CD4-positive, alpha-beta T cell (primary cell): ENCODE measurements at regions not wholly inside any gene's neighbourhood (a gene's known extent, or its start where the extent isn't known, plus 50 kb on each side); places are given as distances from the start of the nearest gene placed in this dataset.

Source experiments
- ATAC-seq: fragments of 200-7000 bp; cut with Tn5 transposase; one replicate; pipeline ENCODE4 v1.10.0; 2022; ENCODE audit warnings: mild to moderate bottlenecking; ENCODE audit not compliant: poor library complexity
- CTCF ChIA-PET: fragments of 350-600 bp; sonication (Branson Sonifier 250); formaldehyde crosslinking; loops from one replicate; lab custom pipeline; 2021; ENCODE audit warnings: antibody characterized with exemption, inconsistent platforms; lab: Charles Lee
- POLR2A ChIA-PET: fragments of 350-600 bp; sonication (Branson Sonifier 250); formaldehyde crosslinking; loops from one replicate; lab custom pipeline; 2021; ENCODE audit warnings: antibody characterized with exemption, inconsistent platforms; lab: Charles Lee
- DNase-seq, 14 experiments: peaks; one replicate each; pipeline ENCODE4 v3.0.0-alpha.2; 2013 to 2020; ENCODE audit warnings: mixed read lengths in 2 of 14
- H3K27ac ChIP-seq, 2 donors: one replicate each; pipeline versions ENCODE4 v1.5.1 to v1.7.0; 2013; ENCODE audit warnings: low read length in 2 of 2, low read depth in 1 of 2, mild to moderate bottlenecking in 1 of 2
- H3K27me3 ChIP-seq, 2 experiments: 1 replicate in 1 of 2; 2 replicates in 1 of 2; pipeline versions ENCODE4 v1.6.1 to v1.7.0; 2013; ENCODE audit warnings: low read length in 2 of 2, control low read depth in 1 of 2, mild to moderate bottlenecking in 1 of 2, moderate library complexity in 1 of 2; ENCODE audit not compliant: insufficient read depth in 2 of 2, control insufficient read depth in 1 of 2
- H3K36me3 ChIP-seq: one replicate; pipeline ENCODE4 v1.6.1; 2013; ENCODE audit warnings: low read length, control low read depth; ENCODE audit not compliant: insufficient read depth
- H3K4me1 ChIP-seq: one replicate; pipeline ENCODE4 v1.6.1; 2013; ENCODE audit warnings: low read length, control low read depth; ENCODE audit not compliant: insufficient read depth
- H3K4me3 ChIP-seq: one replicate; pipeline ENCODE4 v1.5.1; 2013; ENCODE audit warnings: mild to moderate bottlenecking, low read length, moderate library complexity
- H3K9me3 ChIP-seq, 2 experiments: 1 replicate in 1 of 2; 2 replicates in 1 of 2; pipeline versions ENCODE4 v1.6.1 to v1.7.0; 2013; ENCODE audit warnings: low read length in 2 of 2, mild to moderate bottlenecking in 2 of 2, control low read depth in 1 of 2, moderate library complexity in 1 of 2; ENCODE audit not compliant: control insufficient read depth in 1 of 2, insufficient read depth in 1 of 2
- H3K27ac Mint-ChIP-seq: one replicate; pipeline ENCODE4 v1.8.0; 2020; ENCODE audit warnings: mixed read lengths
- H3K27me3 Mint-ChIP-seq: one replicate; pipeline ENCODE4 v1.8.0; 2021; ENCODE audit warnings: mixed read lengths
- H3K36me3 Mint-ChIP-seq: one replicate; pipeline ENCODE4 v1.8.0; 2021; ENCODE audit warnings: low read depth, mixed read lengths
- H3K4me1 Mint-ChIP-seq: one replicate; pipeline ENCODE4 v1.8.0; 2021; ENCODE audit warnings: low read depth, mixed read lengths
- H3K4me3 Mint-ChIP-seq: one replicate; pipeline ENCODE4 v1.8.0; 2020; ENCODE audit warnings: mild to moderate bottlenecking, mixed read lengths
- H3K9me3 Mint-ChIP-seq: one replicate; pipeline ENCODE4 v1.8.0; 2020; ENCODE audit warnings: mixed read lengths
- intact Hi-C, 2 experiments: fragments of 100-400 bp; cut with DNase I in 1 of 2; cut with micrococcal nuclease in 1 of 2; formaldehyde crosslinking; loops; one replicate each; pipeline versions ENCODE4 v1.15.1 to v1.9.0; 2023 to 2025; cut with DNase I, micrococcal nuclease
- TF ChIP-seq, protein P1 (sequence below): fragments of 200-600 bp; IDR thresholded peaks from one replicate; pipeline ENCODE4 v1.8.0; 2022; ENCODE audit warnings: antibody characterized with exemption, mild to moderate bottlenecking

DNA sequence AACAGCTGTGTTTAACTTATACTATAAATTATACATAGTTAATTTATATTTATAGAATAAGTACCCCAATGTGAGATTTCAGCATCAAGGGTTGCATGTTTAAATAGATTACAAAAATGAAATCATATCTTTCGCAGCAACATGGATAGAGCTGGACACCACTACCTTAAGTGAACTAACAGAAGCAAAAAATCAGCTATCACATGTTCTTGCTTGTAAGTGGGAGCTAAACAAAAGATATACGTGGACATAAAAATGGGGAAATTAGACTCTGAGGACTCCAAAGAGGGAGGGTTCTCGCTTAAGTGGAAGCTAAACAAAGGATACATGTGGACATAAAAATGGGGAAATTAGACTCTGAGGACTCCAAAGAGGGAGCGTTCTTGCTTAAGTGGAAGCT lies 626.5 kb upstream of the DPPA4 start:
- H3K9me3 ChIP-seq: no peaks in the 10 kb centered on the region
- no peaks in the 10 kb centered on the region for H3K9me3 Mint-ChIP-seq
- no peak overlapping the region for H3K27ac ChIP-seq
- H3K27me3 ChIP-seq: no peaks in the 10 kb centered on the region
- DNase-seq: no peak
- peaks cover 6% of the 10 kb centered on the region for H3K4me1 Mint-ChIP-seq
- H3K27me3 Mint-ChIP-seq: no peaks in the 10 kb centered on the region
- intact Hi-C loops: no loop called here
- CTCF ChIA-PET: no interaction called here
- ATAC-seq: no peak
- H3K4me3 ChIP-seq: no peak overlapping the region
- H3K36me3 ChIP-seq: no peaks in the 10 kb centered on the region
- TF ChIP-seq, protein P1, sequence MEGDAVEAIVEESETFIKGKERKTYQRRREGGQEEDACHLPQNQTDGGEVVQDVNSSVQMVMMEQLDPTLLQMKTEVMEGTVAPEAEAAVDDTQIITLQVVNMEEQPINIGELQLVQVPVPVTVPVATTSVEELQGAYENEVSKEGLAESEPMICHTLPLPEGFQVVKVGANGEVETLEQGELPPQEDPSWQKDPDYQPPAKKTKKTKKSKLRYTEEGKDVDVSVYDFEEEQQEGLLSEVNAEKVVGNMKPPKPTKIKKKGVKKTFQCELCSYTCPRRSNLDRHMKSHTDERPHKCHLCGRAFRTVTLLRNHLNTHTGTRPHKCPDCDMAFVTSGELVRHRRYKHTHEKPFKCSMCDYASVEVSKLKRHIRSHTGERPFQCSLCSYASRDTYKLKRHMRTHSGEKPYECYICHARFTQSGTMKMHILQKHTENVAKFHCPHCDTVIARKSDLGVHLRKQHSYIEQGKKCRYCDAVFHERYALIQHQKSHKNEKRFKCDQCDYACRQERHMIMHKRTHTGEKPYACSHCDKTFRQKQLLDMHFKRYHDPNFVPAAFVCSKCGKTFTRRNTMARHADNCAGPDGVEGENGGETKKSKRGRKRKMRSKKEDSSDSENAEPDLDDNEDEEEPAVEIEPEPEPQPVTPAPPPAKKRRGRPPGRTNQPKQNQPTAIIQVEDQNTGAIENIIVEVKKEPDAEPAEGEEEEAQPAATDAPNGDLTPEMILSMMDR: no peak
- H3K36me3 Mint-ChIP-seq: no peaks in the 10 kb centered on the region
- POLR2A ChIA-PET: no interaction called here
- no peak overlapping the region for H3K27ac Mint-ChIP-seq
- H3K4me1 ChIP-seq: no peaks in the 10 kb centered on the region
- H3K4me3 Mint-ChIP-seq: no peak overlapping the region

DNA sequence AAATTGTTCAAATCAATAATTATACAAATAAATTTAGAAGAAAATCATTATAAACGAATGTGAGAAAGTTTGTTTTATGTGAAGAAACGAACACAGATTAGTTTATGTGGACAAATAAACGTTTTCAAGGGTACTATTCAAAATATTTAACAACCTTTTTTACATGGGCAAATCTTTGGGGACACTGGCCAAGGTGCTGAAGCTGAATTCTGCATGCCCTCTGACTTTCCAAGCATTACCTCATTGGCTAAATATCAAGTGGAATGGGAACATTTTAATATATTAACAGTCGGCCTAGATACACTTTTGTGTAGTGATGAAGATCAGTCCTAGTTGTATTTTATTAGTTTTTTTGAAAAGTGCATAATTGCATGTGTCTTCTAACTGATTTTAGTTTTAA lies 636.4 kb upstream of the DPPA4 start:
- H3K9me3 Mint-ChIP-seq: no peaks in the 10 kb centered on the region
- no peak overlapping the region for H3K27ac Mint-ChIP-seq
- TF ChIP-seq, protein P1: no peak
- no peak overlapping the region for H3K4me3 Mint-ChIP-seq
- Histone ChIP-seq H3K9me3 (peaks cover 0 to 3% of the 10 kb centered on the region in 2 experiments), H3K27ac (no peak overlapping the region), H3K4me1 (no peaks in the 10 kb centered on the region), H3K36me3 (no peaks in the 10 kb centered on the region), H3K27me3 (no peaks in the 10 kb centered on the region), H3K4me3 (no peak overlapping the region)
- POLR2A ChIA-PET: no interaction called here
- H3K4me1 Mint-ChIP-seq: no peaks in the 10 kb centered on the region
- ATAC-seq (no peak), DNase-seq (no peak)
- CTCF ChIA-PET: no interaction called here
- intact Hi-C loops: no loop called here
- H3K36me3 Mint-ChIP-seq: no peaks in the 10 kb centered on the region
- no peaks in the 10 kb centered on the region for H3K27me3 Mint-ChIP-seq

DNA sequence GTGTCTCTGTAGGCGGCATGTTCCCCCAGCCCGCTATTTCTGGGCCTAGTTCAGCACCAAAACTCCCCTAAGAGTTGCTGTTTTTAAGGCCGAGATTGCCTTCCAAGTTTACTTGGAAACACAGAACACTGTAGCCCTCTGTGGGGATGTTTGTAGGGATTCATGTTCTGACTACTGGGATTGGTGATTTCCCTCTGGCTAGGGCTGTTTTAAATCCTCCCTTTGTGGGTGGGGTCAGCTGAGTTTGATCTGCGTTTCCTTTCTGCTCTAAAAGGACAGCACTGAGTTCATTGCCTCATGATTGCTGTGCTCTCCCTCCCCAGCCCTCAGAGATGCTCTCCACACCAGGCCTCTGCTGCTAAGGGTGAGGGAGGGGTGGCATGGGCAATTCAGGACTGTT lies 640.6 kb upstream of the DPPA4 start:
- ChIA-PET CTCF (no interaction called here), POLR2A (no interaction called here)
- Mint-ChIP-seq H3K4me3 (no peak overlapping the region), H3K9me3 (no peaks in the 10 kb centered on the region), H3K27ac (no peak overlapping the region), H3K36me3 (no peaks in the 10 kb centered on the region), H3K27me3 (no peaks in the 10 kb centered on the region), H3K4me1 (no peaks in the 10 kb centered on the region)
- Histone ChIP-seq H3K36me3 (no peaks in the 10 kb centered on the region), H3K27me3 (no peaks in the 10 kb centered on the region), H3K9me3 (no peaks in the 10 kb centered on the region), H3K27ac (no peak overlapping the region), H3K4me1 (no peaks in the 10 kb centered on the region), H3K4me3 (no peak overlapping the region)
- intact Hi-C loops: no loop called here
- DNase-seq (no peak), ATAC-seq (no peak)
- TF ChIP-seq, protein P1: no peak
